HL-60 (cell line): ENCODE measurements at regions not wholly inside any gene's neighbourhood (a gene's known extent, or its start where the extent isn't known, plus 50 kb on each side); places are given as distances from the start of the nearest gene placed in this dataset.

ENCODE experiments used
- CTCF ChIP-seq: IDR thresholded peaks from one replicate; pipeline ENCODE4 v1.5.1; 2011; ENCODE audit warnings: low read length, control low read depth, inconsistent platforms; ENCODE audit not compliant: insufficient read depth
- GABPA ChIP-seq: IDR thresholded peaks from 2 replicates; pipeline ENCODE4 v1.6.1; 2012; ENCODE audit warnings: low read depth
- POLR2AphosphoS5 ChIP-seq: IDR thresholded peaks from 2 replicates; pipeline ENCODE4 v1.6.1; 2012; ENCODE audit warnings: low read depth
- REST ChIP-seq: IDR thresholded peaks from 2 replicates; pipeline ENCODE4 v1.6.1; 2012; ENCODE audit warnings: low read depth; ENCODE audit not compliant: insufficient replicate concordance
- SPI1 ChIP-seq: IDR thresholded peaks from 2 replicates; pipeline ENCODE4 v1.6.1; 2012; ENCODE audit warnings: low read depth, mild to moderate bottlenecking, borderline replicate concordance

- no peak for TF ChIP-seq SPI1
- TF ChIP-seq CTCF: no peak
- no peak for TF ChIP-seq REST
- TF ChIP-seq POLR2AphosphoS5: no peak
- TF ChIP-seq GABPA: no peak
Observed at GRCh38 chr13:62067821-62068220, 652.2 kb upstream of the PCDH20 start.
